ENCODE measurements at regions not wholly inside any gene's neighbourhood (a gene's known extent, or its start where the extent isn't known, plus 50 kb on each side); places are given as distances from the start of the nearest gene placed in this dataset.

GRCh38 chr2:12827721-12828120 lies 111.0 kb downstream of the TRIB2 start:
- DNase-seq (ENCODE audit: low read depth, low spot score), result no peak

- DNase-seq (ENCODE audit: low read depth, low spot score), result no peak
Observed at GRCh38 chr2:12828980-12829379, 112.2 kb downstream of the TRIB2 start.

GRCh38 chr2:12831016-12831415 lies 114.3 kb downstream of the TRIB2 start:
- no peak for DNase-seq (ENCODE audit: low read depth, low spot score)

- DNase-seq (ENCODE audit: low read depth, low spot score), result no peak
Observed at GRCh38 chr2:12834239-12834638, 117.5 kb downstream of the TRIB2 start.

GRCh38 chr2:12835733-12836132 lies 119.0 kb downstream of the TRIB2 start:
- no peak for DNase-seq (ENCODE audit: low read depth, low spot score)

- DNase-seq (ENCODE audit: low read depth, low spot score), result no peak
Observed at GRCh38 chr2:12839339-12839738, 122.6 kb downstream of the TRIB2 start.

- no peak for DNase-seq (ENCODE audit: low read depth, low spot score)
Observed at GRCh38 chr2:12841021-12841420, 124.3 kb downstream of the TRIB2 start.

GRCh38 chr2:12842917-12843316 lies 126.2 kb downstream of the TRIB2 start:
- DNase-seq (ENCODE audit: low read depth, low spot score), result no peak

- DNase-seq (ENCODE audit: low read depth, low spot score), result no peak
Observed at GRCh38 chr2:12844511-12844910, 127.8 kb downstream of the TRIB2 start.

- no peak for DNase-seq (ENCODE audit: low read depth, low spot score)
Observed at GRCh38 chr2:12847694-12848575, 131.2 kb downstream of the TRIB2 start.

GRCh38 chr2:12852135-12852534 lies 135.4 kb downstream of the TRIB2 start:
- no peak for DNase-seq (ENCODE audit: low read depth, low spot score)

GRCh38 chr2:12854001-12854530 lies 137.3 kb downstream of the TRIB2 start:
- DNase-seq (ENCODE audit: low read depth, low spot score), result no peak

GRCh38 chr2:12855508-12855907 lies 138.8 kb downstream of the TRIB2 start:
- no peak for DNase-seq (ENCODE audit: low read depth, low spot score)

GRCh38 chr2:12856934-12857601 lies 140.3 kb downstream of the TRIB2 start:
- DNase-seq (ENCODE audit: low read depth, low spot score), result no peak

GRCh38 chr2:12857891-12858290 lies 141.2 kb downstream of the TRIB2 start:
- no peak for DNase-seq (ENCODE audit: low read depth, low spot score)

GRCh38 chr2:12858786-12859185 lies 142.1 kb downstream of the TRIB2 start:
- DNase-seq (ENCODE audit: low read depth, low spot score), result no peak

GRCh38 chr2:12861344-12861930 lies 144.7 kb downstream of the TRIB2 start:
- no peak for DNase-seq (ENCODE audit: low read depth, low spot score)

- no peak for DNase-seq (ENCODE audit: low read depth, low spot score)
Observed at GRCh38 chr2:12862541-12862940, 145.8 kb downstream of the TRIB2 start.

GRCh38 chr2:12863937-12864336 lies 147.2 kb downstream of the TRIB2 start:
- no peak for DNase-seq (ENCODE audit: low read depth, low spot score)

- no peak for DNase-seq (ENCODE audit: low read depth, low spot score)
Observed at GRCh38 chr2:12867631-12868287, 151.0 kb downstream of the TRIB2 start.

- no peak for DNase-seq (ENCODE audit: low read depth, low spot score)
Observed at GRCh38 chr2:12870692-12871091, 154.0 kb downstream of the TRIB2 start.

Data from activated CD4-positive, CD25-positive, alpha-beta regulatory T cell treated with anti-CD3 and anti-CD28 coated beads, Interleukin-2, amount 50 U/mL, for 16 hours (primary cell).